Testis (tissue), 2 donors: ENCODE measurements at regions not wholly inside any gene's neighbourhood (a gene's known extent, or its start where the extent isn't known, plus 50 kb on each side); places are given as distances from the start of the nearest gene placed in this dataset.

Experiments
- CTCF ChIP-seq, 3 experiments: fragments of 450-650 bp in 2 of 3; fragments of 200-600 bp in 1 of 3; sonication (generic) in 1 of 3; IDR thresholded peaks; one replicate each; pipeline ENCODE4 v1.5.1; 2016 to 2019; ENCODE audit warnings: antibody characterized with exemption in 3 of 3, mild to moderate bottlenecking in 2 of 3, moderate library complexity in 1 of 3
- POLR2A ChIP-seq: fragments of 450-650 bp; IDR thresholded peaks from one replicate; pipeline ENCODE4 v1.6.1; 2017; ENCODE audit warnings: antibody characterized with exemption, mild to moderate bottlenecking, moderate library complexity

- no peak for TF ChIP-seq CTCF (IDR thresholded peaks at IDR 0.05)
- TF ChIP-seq POLR2A = no peak
Observed at GRCh38 chr7:45394117-45394708, 180.0 kb upstream of the ADCY1 start.
